ENCODE measurements at regions not wholly inside any gene's neighbourhood (a gene's known extent, or its start where the extent isn't known, plus 50 kb on each side); places are given as distances from the start of the nearest gene placed in this dataset.

DNA sequence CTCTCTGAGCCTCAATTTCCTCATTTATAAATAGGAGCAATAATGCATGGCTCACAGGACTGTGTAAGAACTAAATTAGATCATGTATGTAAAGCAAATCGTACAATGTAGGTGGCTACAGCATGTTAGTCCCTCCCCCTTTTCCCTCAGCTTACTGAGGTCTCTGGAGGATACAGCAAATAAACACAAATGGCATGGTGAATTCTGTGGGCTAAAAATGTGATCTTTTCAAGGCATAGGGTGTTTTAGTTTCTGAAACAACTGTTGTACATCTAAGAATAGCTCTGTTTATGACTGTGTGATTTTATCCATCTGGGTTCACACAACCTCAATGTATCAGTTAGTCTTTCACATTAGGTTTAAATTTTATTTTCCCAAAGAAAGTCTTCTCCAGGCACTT is 121.2 kb upstream of the PLEKHG7 start:
- DNase-seq = no peak

DNA sequence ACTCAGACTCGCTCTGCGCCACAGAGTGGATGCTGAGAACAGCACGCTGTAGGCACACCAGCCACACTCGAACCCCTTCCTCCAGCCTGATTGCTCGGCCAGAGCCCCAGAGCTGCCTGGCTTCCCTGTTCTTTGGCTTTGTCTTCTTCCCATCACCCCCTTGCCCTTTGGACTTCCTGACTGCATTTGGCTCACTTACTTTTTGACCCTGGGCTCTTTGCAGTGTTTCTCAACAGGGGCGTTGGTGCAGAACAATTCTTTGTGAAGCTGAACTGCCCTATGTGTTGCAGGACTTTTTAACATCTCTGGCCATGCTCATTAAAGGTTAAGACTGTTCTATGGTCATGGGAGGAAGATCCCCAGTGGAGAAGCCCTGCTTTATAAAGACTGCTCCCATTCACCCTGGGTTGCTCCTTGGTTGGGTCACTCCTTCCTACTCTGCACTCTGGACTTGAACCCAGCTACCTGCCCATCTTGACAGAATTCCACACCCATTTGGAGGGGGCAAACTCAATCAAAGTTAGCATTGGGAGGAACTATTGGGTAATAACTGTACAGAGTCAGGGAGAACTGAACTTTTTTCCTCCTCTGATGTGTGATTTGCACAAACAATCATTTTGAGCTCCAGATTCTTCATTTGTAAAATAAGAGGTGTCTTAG is 127.7 kb upstream of the PLEKHG7 start:
- no peak for DNase-seq

DNA sequence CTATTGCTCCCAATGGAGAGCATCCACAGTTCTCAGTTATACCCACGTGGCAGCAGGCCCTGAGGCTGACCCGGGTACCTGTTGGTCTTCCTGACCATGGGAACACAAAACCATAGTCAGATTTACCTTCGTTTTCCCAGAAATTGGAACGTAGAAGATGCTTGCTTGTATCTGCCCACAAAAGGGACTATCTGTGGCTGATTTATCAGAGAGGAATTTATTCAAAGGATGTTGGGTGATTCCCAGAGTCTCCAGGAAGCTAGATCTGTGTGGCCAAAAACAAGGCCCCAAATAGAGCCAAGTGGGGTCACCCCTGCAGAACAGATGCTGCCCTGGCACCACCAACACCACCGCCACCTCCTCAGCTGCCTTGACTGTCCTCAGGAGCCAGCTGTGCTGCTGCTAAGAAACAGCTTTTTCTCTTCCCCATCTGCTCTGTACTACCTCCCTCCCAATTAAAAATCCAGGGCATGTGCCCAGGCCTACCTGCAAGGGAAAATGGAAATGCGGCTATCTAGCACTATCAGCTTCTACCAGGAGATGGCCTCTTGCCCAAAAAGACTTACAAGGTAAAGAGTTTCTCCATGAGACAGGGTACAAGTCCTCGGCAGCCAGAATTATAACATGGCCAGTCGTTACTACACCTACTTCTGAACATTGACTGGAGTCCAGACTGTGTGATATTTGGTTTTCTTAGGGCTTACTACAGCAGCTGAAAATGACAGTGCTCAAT is 128.6 kb upstream of the PLEKHG7 start:
- DNase-seq = peak; percentile 52

DNA sequence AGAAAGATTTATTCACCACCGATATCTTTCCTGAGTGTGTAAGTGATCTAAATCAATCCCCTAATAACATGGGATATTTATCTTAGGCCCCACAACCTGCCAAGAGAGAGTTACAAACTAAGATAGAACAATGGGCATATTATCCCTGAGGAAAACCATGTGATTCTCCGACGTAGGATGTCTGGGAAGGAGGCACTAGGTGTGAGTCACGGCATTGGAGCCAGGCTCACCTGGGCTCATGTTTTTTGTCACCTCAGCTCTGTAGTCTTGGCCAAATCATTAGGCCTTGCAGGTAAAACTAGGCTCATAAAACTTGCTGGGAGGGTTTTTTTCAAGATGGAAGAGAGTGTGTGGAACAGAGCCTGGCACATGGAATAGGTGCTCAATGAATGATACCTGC is 129.7 kb upstream of the PLEKHG7 start:
- DNase-seq = no peak

DNA sequence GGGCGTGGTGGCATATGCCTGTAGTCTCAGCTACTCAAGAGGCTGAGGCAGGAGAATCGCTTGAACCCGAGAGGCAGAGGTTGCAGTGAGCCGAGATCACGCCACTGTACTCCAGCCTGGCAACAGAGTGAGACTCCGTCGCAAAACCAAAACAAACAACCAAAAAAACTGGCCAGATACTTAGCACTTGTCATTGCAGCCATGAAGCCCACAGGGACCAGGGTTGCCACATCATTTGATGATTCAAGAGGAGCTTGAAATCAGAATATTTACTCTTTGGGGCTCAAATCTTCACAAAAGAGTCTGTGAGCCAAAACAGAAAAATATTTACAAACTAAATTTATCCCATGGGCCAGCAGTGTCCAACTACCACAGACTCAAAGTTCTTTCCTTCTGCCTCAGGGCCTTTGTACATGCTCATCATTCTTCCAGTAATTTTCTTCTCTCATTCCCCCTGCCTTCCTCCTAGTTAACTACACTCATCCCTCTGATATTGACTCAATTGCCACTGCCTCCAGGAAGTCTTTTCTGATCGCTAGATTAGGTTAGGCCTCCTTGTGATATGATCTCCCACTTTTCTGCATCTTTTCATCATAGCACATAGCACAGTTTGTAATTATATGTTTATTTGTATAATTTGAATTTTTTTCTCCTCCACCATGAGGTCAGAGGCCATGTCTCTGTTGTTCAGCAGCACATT is 130.8 kb upstream of the PLEKHG7 start:
- no peak for DNase-seq

DNA sequence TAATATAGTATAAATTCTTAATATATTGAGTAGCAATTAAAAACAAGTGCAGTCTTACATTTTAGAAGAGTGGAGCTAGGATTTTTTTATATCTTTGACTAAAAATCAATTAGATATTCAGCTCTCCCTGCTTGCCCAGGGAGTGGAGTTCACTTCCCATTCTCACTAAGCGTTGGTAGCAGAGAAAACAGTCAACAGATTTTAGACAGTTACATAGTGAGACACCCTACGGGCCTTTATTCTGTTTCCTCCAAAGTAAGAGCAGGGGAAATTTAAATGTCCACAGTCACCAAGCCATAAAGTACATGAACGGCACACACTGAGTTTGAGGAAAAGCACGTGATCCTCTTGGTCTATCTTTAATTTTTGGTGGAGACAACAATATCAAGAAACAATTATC is 131.6 kb upstream of the PLEKHG7 start:
- no peak for DNase-seq

DNA sequence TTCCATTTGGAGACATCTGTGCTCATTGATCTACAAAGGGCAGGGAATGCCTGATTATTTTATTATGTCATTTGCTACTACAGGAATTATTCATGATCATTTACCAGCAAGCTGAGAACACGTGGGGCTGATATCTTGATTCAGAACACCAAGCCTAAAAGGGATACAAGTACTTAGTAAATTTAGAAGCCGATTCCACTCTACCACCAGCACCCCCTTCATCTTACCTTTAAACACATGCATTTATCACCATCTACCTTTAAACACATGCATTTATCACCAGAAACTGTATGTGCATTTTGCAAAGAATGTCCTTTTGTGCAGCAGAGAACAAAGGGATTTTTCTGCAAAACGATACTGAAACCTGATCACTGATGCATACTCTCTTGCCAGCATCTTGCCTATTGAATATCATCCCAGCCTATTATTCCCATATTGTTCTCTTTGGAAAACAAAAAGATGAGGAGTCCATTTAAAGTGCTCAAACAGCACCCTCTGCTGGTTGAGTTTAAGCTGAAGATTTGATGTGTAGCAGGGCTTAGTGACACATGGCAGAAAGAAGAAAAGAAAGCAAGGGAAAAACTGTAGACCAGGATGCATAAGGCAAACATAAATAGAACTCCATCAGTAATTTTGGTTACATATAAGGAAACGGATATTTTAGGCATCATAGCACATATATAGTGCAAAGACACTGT is 132.6 kb upstream of the PLEKHG7 start:
- peak; percentile 92 for DNase-seq

DNA sequence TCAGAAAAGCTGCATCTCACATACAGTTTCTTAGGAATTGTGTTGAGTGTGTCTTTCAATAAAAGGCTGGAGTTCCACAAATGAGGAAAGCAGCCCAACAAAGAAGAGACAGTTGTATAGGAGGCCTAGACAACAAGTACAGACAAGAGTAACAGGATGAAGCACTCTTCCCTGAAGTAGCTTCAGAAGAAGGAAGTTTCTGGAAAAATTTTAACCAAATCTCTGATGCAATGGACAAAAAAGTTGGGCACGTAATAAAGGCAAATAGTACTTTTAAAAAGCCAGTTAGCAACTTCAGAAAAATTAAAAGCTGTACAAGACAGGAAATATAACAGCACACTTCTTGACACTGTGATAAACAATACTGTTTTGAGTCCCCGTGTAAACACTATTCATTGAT is 134.1 kb upstream of the PLEKHG7 start:
- DNase-seq = no peak

DNA sequence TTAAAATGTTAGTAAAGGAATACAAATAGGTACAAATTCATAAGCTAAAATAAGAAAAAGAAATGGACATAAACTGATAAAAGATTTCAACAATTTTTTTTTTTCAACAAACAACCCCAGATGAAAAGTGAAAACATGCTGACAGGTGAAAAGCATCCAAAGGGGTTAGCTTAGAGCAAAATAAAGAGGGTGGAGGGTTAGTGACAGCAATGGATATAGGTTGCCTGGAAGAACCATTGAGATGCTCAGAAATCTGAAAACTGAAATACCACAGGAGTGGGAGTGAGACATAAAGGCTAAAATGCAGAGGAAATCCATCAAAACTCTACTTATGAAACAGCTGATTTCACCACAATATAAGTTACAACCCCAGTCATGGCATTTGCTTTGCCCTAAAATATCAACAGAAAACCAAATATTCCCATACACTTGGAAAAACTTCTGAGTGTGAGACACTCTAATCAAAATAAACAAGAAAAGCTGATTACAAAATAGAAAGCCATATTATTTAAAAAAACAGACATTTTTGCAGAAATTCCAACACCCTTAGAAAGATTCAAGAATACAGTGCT is 136.3 kb upstream of the PLEKHG7 start:
- DNase-seq = no peak

DNA sequence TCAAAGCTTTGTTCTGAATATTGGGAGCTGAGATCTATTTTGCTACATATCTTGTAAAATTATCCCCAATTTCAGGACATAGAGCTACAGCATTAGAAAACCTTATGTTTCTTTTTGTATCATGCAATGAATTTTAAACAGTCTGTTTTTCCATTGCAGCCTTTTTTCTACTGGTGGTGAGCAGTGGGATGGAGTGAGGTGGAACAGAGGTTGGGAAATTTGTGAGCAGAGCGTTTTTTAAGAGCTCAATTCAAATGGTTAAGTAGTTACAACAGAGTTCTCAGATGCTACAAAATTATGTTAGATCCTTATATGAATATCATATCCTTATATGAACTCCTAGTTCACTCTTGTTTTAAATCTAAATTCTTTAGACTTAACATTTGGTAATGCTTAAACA is 139.0 kb upstream of the PLEKHG7 start:
- DNase-seq = no peak

DNA sequence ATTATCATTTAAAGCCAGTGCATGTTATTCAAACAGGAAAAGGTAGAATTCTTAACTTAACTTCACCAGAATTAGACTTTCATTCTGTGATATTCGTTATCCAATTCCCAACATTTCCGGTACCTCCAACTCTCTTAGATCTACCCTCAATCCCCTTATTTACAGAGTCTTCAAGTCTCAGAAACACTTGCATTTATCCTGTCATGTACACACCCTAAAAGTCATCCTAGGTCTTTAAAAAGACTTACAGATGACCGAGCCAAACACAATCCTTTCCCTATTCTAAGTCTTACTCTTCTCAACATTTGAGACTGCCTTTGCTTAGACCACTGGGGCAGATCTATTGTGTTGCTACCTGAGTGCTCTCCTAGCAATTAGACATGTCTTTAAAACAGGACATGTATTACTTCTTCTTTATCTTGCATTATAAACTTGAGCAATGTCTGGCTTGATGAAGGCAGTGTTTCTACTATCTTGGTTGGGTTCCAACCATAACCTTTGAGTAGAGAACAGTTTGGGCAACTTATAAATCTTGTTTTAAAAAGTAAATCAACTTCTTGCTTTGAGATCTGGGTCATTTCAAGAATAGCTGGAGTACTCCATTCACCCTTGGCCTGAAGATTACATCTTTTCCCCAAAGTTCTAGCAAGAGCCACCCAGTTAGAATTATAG is 140.6 kb upstream of the PLEKHG7 start:
- no peak for DNase-seq

DNA sequence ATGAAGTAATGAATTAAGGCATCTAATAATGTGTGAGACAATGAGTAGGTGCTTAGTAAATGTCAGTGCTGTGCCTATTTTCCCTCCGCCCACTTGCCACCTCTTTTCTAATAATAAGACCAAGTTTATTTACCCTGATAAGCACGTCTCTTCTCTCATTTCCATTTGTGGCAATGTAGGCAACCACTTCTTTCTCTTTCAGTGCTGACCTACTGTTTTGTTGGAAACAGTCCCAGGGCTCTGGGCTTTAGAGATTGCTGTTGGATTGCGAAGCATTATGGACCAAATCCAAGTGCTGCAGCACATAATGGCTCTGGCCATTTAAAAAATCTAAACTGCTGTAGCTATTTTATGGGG is 141.3 kb upstream of the PLEKHG7 start:
- peak; percentile 51 for DNase-seq

DNA sequence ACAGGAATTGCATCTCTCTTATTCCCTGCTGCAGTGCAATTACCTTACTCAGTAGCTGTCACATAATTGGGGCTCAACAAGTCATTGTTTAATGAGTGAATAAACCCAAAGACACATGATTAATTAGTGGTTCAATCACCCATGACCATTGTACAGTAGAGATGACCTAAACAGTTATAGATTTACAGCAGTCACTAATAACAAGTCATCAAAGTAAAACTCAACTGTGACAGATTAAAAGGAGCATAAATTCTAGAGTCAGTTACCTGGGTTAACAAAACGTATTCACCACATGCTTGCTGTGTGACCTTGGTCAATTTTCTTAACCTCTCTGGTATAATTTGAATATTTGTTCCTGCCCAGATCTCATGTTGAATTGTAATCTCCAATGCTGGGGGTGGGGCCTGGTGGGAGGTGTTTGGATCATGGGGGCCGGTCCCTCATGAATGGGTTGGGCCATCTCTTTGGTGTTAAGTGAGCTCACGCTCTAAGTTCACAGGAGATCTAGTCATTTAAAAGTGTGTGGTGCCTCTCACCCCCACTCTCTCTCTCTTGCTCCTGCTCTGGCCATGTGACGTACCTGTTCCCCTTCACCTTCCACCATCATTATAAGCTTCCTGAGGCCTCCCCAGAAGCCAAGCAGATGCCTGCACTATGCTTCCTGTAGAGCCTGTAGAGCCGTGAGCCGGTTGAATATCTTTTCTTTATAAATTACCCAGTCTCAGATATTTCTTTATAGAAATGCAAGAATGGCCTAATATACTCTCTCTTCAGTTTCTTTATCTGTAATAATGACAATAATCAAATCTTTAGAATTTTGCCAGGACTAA is 141.9 kb upstream of the PLEKHG7 start:
- DNase-seq = no peak

DNA sequence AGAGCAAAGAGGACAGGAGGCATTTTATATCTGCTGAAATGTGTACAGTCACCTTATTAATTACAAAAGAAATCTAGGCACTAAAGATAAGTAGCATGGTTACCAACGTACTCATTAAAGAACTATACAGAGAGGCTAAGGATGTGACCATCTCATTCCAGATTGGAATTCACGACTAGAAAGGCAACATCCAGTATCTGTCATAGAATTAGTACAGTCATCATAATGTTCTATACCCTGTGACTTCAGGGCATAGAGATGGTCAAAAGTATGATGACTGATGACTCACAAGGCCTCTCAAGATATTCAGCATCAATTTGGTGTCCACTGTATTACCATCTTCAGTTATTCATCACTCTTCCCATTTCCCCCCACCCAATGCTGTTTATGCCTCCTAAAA is 144.0 kb upstream of the PLEKHG7 start:
- DNase-seq = no peak

DNA sequence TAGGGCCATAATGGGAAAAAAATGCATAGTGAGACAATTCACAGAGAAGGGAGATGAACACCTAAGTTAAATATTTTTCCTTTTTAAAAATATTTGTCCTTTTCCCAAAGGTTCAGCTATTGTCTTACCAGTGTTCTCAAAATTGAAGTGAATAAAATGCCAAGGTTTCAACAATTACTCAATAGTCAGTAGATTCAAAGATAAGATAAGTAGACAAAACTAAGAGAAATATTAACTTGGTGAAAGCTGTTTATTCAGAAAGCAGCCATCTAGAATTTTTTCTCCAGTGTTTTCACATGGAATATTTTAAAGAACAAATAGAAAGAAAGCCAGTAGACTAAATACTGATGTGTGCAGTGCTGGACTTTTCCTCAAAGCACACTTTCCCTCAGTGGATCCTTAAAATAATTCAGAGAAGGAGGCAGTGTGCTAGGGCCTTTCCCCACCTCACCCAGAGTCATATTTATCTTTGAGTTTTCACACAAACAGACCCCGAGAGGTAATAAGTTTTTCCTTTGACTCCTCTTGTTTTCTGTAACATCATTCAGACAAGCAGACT is 144.5 kb upstream of the PLEKHG7 start:
- DNase-seq = no peak

DNA sequence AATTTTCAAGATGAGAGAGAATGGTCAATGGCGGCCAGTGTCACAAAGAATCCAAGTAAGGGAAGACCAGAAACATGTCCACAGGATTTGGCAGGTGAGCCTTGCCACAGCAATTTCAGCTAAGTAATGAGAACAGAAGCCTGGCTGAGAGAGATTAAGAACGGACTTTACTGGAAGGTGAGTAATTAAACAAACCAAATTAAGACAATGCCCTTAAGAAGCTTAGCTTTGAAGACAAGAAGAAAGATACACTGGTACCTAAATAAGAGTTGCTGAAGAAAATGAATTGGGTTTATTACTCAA is 145.4 kb upstream of the PLEKHG7 start:
- no peak for DNase-seq

DNA sequence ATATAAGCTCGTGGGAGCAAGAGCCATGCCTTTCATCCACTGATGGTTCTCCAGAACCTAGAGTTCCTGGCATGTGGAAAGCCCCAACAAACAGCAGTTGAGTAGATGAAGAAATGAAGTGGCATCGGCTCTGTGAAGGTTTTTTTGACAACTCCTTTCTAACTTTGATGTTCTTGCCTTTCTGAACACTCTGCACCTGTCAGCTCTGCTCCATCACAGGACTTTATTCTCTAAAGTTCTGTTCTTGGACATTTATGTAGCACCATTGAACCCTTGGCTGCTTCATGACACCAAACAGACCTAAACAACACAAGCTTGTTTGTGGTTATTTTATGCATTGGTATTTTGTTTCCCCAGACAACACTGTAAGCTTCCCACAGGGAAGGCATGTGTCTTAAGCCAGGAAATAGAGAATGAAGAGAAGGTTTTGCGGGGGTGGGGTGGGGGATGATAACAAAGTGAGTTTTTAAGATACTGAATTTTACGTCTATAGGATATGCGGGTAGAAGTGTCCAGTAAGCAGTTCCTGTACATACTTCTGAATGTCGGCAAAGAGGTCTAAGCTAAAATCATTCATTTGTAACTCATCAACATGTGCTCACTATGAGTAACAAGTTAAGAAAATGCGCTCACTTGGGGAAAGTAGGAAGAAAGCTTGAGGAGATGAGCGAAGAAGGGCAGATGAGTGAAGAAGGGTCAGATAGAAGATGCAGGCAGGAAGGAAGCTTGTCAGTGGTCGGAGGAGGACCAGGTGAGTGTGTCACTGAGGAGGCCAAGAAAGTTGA is 146.0 kb upstream of the PLEKHG7 start:
- no peak for DNase-seq

DNA sequence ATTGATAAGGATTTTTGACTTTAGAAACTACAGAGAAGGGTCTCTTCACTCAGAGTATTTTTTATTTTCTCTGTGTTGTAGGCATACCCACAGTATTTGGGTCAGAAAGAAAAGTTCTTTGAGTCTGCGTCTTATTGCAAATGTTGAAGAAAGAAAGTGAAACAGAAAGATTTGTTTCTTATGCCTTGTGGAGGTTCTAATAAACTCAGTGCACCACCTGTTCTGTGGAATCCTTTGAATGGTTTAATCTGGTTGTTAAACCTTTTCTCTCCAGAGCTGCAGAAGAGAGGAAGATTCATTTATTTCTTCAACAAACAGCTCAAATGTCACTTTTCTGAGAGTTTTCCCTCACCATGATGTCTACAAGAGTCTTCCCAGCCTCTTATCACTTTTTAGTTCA is 146.6 kb upstream of the PLEKHG7 start:
- no peak for DNase-seq

DNA sequence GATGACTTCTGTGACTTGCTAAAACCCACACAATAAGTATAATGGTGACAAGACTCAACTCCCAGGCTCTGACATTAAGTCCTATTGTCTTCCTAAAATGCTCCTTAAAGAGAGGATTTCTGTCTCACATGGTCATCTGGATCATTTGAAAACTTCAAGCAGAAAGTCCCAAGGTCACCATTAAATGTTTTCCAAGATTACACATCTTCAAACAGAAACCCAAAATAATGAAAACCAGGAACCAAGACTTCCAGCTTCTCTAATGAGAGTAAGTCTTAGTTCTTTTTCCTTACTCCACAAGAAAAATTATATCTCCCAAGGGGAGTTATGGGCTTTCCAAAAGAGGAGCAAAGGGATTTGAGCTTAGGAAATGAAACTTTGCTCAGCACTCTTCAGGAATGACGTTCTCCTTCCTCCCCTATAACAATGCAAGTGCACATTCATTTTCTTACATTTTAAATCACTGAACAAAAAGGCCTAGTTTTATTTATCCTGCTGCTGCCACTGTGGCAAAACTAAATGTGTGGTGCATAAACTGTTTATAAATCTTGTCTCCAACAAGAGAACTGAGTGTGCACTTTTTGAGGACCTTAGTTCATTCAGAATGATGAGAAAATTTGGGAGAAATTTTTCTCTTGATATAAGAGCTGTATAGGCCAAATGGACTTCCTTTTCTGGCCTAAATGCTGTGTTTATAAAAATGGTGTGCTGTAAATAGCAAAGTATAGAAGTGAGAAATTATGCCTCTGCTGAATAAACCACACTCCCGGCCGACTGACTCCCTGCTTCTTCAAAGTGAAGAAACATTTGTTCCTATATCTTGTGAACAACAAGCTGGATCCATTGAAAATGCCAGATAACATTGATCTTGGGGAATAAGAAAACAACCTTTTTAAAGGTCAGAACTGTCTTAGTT is 148.4 kb upstream of the PLEKHG7 start:
- DNase-seq = peak; percentile 51

DNA sequence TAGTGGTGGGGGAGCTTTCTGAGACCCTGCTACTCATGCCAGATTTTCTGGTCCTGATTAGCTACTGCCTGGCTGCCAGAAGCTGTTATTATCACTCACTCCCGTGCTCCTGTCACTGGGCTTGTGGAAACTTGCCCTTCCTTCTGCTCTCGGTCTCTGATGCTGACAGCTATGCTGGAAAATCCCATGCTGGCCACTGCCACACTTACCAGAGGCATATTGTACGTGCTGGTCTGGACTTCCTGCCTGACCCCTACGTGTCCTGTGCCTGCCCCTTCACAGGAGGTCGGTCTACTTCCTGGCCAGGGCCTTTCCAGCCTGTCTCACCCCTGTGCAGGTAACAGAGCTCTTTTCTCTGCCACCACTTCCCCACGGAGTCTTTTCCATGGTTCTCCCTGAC is 149.4 kb upstream of the PLEKHG7 start:
- peak; percentile 56 for DNase-seq

Data from dermis blood vessel endothelial cell (primary cell).